ENCODE measurements at regions not wholly inside any gene's neighbourhood (a gene's known extent, or its start where the extent isn't known, plus 50 kb on each side); places are given as distances from the start of the nearest gene placed in this dataset.

DNA sequence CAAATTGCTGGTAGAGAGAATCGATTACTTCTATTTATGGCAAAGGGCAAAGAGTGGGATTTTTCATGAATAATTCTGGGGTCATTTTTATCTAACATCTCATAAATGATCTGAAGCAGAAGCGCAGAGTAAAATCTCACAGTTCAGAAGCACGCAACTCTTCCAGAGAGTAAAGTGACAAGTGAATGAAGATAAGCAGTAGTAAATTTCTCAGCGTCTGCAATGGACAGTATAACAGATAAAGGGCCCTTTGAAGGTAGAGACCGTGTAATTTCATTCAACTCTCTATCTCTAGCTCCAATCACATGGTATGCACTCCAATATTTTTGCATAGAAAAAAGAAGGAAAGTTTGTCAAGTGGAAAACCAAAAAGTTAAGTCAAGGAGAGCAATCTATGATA lies 521.1 kb upstream of the NECTIN3 start:
- H3K4me1 ChIP-seq, result no peaks in the 10 kb centered on the region
- no peak for DNase-seq (ENCODE audit: low spot score in 2 of 2)
- H3K36me3 ChIP-seq, result no peaks in the 10 kb centered on the region
- H3K9me3 ChIP-seq, result no peaks in the 10 kb centered on the region
- H3K27me3 ChIP-seq, result no peaks in the 10 kb centered on the region
- no peak overlapping the region for H3K4me3 ChIP-seq
- no peak overlapping the region for H3K27ac ChIP-seq
- no peak for TF ChIP-seq CTCF (IDR thresholded peaks at IDR 0.05)
- intact Hi-C loops (cut with DNase I), result no loop called here

DNA sequence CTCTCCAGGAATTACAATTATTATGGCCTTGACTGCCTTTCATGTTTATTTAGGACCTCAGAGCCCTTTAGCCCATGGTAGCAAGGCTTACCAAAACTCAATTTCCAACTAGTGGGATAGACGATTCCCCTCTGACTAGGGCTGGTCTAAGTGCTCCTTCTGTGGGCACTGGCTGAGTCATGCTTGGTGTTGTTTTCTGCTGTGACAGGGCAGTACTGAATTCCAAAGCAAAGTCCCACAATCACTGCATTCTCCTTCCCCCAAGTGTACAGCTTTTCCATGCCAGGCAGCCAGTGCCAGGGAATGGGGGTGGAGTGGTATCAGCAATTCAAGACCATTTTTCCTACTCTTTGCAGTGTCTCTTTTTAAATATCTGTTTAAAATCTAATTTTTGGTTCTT lies 509.0 kb upstream of the NECTIN3 start:
- no peak for TF ChIP-seq CTCF (IDR thresholded peaks at IDR 0.05)
- DNase-seq (ENCODE audit: low spot score in 2 of 2), result no peak
- no peaks in the 10 kb centered on the region for H3K27me3 ChIP-seq
- H3K4me1 ChIP-seq, result no peaks in the 10 kb centered on the region
- no peaks in the 10 kb centered on the region for H3K36me3 ChIP-seq
- intact Hi-C loops (cut with DNase I), result no loop called here
- H3K9me3 ChIP-seq, result peaks cover 0 to 8% of the 10 kb centered on the region in 2 donors
- no peak overlapping the region for H3K27ac ChIP-seq
- no peak overlapping the region for H3K4me3 ChIP-seq

DNA sequence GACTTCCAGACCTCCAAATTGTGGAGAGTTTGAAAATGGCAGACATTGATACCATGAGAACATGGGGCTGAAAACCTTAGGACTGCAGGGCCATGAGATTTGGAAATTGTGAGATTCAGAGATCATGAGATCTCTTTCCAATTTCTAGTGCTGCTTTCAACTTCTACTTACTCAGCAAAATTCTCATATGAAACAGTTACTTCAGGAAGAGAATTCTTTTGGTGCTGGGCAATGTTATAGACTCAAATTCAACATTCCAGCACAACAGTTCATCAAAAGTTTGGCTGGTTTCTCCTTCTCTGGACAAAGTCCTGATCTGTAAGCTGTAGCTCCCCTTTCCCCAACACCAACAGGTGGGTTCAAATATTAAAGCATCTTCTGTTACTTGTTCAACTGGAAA lies 506.9 kb upstream of the NECTIN3 start:
- no peak for TF ChIP-seq CTCF (IDR thresholded peaks at IDR 0.05)
- H3K27me3 ChIP-seq, result no peaks in the 10 kb centered on the region
- H3K9me3 ChIP-seq, result no peaks in the 10 kb centered on the region
- no peaks in the 10 kb centered on the region for H3K36me3 ChIP-seq
- H3K27ac ChIP-seq, result no peak overlapping the region
- no peak overlapping the region for H3K4me3 ChIP-seq
- intact Hi-C loops (cut with DNase I), result no loop called here
- H3K4me1 ChIP-seq, result no peaks in the 10 kb centered on the region
- DNase-seq (ENCODE audit: low spot score in 2 of 2), result no peak

DNA sequence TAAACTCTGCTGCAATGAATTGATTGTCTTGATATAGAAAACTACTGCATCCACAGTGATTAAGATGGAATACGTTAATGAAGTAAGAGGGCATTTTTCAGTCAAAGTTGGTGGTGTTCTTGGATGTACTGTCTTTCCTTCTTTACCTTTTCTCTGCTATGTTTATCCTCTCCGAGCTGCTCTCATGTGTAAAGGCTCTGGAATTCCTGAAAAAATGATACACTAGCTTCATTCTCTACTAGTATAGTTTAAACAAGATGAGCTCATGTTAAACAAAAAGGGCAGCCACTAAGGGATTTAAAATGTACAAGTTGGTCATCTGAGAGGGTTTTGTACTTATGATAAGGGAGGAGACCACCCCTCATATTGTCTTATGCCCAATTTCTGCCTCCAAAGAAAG lies 504.6 kb upstream of the NECTIN3 start:
- intact Hi-C loops (cut with DNase I), result no loop called here
- DNase-seq (ENCODE audit: low spot score in 2 of 2), result no peak
- H3K27me3 ChIP-seq, result no peaks in the 10 kb centered on the region
- no peak overlapping the region for H3K4me3 ChIP-seq
- no peak overlapping the region for H3K27ac ChIP-seq
- no peaks in the 10 kb centered on the region for H3K36me3 ChIP-seq
- no peaks in the 10 kb centered on the region for H3K9me3 ChIP-seq
- no peaks in the 10 kb centered on the region for H3K4me1 ChIP-seq
- no peak for TF ChIP-seq CTCF (IDR thresholded peaks at IDR 0.05)

- no peak for TF ChIP-seq CTCF (IDR thresholded peaks at IDR 0.05)
- H3K4me1 ChIP-seq, result no peaks in the 10 kb centered on the region
- no peak overlapping the region for H3K4me3 ChIP-seq
- H3K9me3 ChIP-seq, result no peaks in the 10 kb centered on the region
- no peaks in the 10 kb centered on the region for H3K27me3 ChIP-seq
- H3K27ac ChIP-seq, result no peak overlapping the region
- intact Hi-C loops (cut with DNase I), result no loop called here
- no peak for DNase-seq (ENCODE audit: low spot score in 2 of 2)
- H3K36me3 ChIP-seq, result no peaks in the 10 kb centered on the region
Observed at GRCh38 chr3:110568246-110568645, 503.4 kb upstream of the NECTIN3 start.

DNA sequence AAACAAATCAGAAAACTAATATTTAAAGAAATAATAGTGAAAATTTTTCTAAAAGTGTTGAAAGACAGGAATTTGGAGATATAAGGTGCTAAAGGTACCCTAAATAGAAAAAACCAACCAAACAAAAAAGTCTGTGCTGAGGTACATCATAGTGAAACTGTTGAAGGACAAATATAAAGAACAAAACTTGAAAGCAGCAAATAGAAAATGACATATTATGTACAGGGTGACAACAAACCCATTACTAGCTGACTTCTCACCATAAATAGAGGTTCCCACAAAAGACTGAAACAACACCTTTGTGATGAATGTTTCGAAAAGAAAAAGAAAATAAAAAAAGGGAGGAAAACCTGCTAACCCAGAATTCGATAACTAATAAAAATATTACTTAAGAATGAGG lies 502.5 kb upstream of the NECTIN3 start:
- Histone ChIP-seq H3K27me3 (no peaks in the 10 kb centered on the region), H3K4me3 (no peak overlapping the region), H3K9me3 (no peaks in the 10 kb centered on the region), H3K4me1 (no peaks in the 10 kb centered on the region), H3K27ac (no peak overlapping the region), H3K36me3 (no peaks in the 10 kb centered on the region)
- no peak for TF ChIP-seq CTCF (IDR thresholded peaks at IDR 0.05)
- DNase-seq (ENCODE audit: low spot score in 2 of 2), result no peak
- intact Hi-C loops (cut with DNase I), result no loop called here
